ENCODE measurements at regions not wholly inside any gene's neighbourhood (a gene's known extent, or its start where the extent isn't known, plus 50 kb on each side); places are given as distances from the start of the nearest gene placed in this dataset.
"Not testable (repeated sequence)": the region's sequence is repeated elsewhere in the genome, so short reads cannot be mapped to it uniquely, and the experiment has no call there.

DNA sequence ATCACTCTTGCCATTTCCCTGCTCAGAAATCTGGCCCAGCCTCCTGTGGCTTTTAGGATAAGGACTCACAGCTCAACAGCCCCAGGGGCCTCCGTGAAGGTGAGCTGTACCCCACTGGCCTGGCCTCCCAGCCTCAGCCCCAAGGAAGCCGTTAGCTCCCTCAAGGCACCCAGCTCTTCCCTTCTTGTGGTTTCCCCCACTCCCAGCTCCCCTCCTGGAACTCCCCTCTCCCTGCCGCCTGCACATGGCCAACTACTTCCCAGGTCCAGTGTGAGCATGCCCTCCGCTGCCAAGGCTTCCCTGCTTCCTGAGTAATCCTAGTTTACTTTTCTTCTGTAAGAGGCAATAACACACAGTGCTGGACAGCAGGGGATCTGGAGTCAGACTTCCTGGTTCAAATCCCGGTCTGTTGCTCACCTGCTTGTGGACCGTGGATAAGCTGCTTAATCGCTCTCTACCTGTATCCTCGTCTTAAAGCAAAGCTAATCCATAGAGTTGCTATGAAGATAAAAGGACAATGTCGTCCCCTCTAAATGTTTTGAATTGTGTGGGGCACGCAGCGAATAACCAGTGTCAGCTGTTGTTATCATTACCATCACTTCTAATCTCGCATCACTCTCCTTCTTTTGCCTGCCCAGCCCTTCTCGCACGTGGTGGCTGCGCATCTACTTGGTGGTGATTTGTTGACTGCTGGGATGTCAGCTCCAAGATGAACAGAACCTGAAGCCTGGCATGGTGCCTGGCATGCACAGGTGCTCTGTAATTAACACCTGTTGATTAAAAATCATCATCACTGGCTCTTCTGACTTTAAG is 86.6 kb downstream of the C5orf15 start:
- no peak for DNase-seq (ENCODE audit: low spot score)

DNA sequence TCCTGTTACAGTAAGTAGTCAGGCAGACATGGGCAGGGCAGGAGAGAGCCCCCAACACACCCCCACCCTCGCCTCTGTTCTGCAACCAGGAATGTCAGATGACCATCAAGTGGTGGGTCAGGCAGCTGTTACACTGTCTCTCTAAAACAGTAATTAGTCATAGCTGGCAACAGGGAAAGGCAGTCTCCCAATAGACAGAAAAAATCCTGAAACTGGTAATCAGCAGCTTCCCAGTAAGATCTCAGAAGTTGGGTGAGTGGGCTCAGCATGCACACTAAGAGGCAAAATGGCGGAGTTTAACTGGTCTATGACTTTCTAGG is 90.2 kb downstream of the C5orf15 start:
- DNase-seq (ENCODE audit: low spot score), result no peak

DNA sequence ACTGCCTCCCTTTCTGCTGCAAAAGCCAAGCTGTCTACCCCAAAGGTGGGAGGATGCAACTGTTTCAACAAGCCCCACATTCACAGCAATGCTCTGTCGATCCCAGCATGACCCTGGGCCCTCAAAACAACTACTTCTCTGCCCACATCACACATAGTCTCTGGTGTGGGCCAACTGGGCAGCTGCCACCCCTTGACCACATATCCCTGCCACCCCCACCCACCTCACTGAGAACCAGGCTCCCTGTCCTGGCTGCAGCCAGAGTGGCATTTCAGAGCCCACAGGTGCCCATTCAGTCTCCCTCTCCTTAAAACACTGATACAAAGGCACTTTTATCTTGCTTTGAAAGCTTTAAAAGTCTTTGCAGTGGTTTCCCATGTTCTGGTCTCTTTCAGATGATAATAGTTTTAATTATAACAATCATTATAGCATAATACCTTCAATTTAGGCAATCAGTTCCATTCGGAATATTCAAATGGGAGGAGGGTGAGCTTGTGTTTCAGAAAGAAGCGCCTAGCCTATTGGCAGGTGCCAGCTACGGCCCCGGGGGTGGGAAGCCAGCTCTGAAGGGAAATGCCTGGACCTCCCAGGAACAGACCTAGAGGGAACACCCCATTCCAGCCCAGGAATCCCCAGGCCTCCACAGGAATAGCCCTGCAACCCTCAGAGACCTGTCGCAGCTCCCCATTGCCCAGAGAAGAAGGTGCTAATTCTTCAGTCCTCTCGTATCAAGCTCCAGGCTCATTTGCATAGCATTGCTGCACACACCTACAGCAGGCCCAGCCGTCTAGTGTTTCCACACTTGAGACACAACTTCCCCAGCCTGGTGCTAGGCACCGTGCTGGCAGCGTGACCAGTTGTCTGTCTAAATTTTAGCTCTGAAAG is 90.8 kb downstream of the C5orf15 start:
- DNase-seq (ENCODE audit: low spot score), result no peak

DNA sequence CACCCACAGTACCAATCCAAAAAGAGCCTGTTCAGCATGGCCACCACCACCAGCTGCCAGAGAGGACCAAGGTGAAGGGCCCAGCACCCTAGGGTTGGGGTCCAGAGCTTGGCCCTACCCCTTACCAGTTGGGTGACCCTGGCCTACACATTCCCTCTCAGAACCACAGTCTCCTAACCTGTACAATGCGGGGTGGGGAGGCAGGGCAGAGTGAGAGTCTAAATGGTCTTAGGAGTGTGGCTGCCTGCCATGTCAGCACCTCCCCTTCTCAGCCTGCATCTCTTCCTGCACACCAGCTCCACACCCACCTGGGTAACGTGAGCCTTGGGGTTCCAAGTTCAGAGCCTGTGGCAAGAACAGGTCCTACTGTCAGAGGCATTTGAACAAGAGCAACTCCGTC is 92.2 kb downstream of the C5orf15 start:
- no peak for DNase-seq (ENCODE audit: low spot score)

DNA sequence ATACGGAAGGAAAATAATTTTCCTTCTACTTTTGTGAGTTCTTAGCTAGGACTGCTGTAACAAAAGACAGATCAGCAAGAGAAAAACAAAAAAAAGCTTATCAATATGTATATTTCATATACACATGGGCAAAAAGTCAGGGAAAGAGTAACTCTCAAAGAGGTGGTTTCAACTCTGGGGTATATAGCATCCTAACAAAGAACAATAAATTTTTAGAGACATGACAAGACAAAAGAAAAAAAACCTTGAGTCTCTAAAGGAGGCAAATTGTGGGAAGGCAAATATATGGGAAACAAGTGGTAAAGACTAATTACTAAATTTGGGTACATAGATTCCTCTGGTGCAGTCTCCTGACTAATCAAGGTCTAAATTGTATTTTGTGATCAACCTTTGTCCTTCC is 93.2 kb downstream of the C5orf15 start:
- no peak for DNase-seq (ENCODE audit: low spot score)

DNA sequence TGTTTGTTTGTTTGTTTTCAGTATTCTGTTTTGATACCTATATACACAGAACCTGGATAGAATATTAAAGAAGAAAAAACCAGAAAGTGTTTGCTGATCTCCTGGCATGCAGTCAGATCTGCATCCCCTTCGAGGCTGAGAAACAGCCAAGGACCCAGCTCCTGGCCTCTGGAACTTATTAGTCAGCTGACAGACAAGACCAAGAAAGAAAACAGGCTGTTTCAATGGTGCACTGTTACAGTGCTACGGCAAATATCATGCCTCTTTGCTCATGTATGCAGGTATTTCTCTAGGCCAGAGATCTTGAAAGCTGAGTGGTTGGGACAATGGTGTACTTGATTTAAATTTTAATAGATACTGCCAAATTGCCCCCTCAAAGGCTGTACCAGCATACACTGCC is 95.0 kb downstream of the C5orf15 start:
- no peak for DNase-seq (ENCODE audit: low spot score)

DNA sequence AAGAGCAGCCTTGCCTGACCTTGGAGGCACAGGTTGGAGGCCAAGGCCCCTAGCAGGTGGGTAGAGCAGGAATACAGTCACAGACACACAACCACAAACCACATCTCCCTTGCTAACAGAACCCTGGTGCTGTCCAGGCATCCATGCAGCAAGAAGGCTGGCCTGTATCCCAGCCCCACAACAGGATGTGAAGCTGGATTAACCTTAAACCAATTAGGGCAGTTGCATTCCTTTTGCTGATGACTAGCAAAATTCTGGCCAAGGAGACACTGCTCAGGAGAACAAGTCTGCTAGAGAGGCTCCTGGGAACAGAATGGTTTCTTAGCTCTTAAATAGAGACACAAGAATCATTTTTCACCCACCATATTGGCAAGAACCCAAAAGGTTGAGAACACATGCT is 97.8 kb downstream of the C5orf15 start:
- DNase-seq (ENCODE audit: low spot score), result no peak

DNA sequence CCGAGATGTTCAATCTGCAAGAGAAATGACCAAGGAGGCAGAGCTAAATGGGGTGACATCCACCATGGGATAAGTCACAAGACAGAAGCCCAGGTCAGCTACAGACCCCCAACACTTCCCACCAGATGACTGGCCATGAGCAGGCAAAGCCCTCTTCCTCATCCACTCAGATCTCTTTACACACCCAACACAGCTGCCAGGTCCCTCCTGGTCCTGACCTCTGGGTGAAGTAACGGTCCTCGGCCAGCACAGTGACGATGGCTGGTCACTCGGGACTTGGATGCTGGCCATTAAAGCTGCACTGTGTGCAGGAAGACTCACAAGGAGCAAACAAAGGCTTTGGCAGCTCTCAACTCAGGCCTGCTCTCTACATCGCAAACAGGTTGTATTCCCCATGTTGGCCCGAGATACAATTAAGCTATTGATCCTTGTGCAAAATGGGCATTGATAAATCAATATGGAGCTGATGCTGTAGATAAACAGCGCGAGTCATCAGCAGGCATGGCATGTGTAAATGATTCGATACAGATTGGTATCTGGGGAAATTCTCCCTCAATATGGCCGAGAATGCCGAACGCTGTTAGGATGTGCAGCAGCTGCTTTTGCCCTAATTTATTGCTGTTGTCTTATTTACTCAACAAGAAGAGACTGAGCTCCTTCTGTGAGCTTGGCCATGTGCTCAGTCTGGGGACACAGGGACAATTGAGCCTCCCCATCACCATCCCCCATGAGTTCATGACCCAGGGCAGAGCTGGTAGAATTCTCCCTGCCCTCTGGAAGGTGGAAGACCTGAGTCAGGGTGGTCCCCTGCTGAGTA is 98.7 kb downstream of the C5orf15 start:
- DNase-seq (ENCODE audit: low spot score), result no peak

DNA sequence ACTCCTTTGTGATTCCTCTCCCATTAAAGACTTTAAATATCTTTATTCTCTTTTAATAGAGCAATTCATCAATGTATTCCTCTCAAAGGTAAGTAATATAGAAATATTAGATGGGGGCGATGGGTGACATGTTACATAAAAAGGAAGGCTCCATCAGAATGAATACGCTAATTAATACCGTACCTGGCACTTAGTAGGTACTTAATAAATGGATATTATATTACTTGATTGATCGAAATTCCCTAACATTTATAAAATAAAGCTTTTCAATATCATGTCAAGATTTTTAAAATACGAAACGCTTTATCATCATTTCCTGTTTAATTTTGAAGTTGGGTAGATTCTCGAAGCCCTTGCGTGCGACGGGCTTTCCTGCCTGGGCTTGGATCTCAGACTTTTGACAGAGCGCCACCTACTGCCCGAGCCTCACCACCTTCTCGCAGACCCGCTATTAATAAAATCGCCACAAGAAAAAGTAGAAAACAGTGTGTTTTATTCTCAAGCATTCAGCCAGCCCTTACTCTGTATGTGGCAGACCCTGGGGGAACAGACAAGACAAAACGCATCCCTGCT is 99.4 kb downstream of the C5orf15 start:
- DNase-seq (ENCODE audit: low spot score), result peak; percentile 73

DNA sequence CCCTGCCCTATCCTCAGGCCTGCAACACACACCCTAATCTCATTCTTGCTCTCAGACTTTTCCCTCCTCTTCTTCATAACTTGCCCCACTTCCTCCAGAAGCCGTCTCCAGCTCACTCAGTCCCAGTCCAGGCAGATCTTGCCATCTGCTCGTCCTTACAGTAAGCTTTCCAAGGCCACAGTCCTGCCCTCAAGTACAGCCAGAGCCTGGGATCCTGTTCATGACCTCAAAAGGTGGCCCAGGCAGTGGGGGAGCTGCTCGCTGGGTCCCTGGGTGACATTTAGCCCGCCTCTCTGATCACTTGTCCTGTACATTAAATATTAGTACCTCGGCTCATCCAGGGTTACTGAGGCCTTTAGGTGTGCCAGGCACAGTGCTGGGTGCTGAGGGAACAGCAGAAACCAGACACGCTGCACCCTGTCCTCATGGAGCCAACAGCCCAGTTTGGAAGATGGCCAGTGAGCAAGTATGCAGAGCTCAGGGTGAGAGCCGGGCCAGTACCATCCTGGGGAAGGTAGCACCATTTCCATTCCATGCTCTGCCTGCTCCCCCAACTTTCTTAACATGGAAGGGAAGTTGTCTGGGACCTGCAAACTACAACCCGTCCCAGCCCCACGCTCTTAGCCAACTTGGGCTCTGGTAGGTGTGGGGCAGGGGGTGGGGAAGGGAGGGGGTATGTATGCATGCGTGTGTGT is 100.4 kb downstream of the C5orf15 start:
- no peak for DNase-seq (ENCODE audit: low spot score)

DNA sequence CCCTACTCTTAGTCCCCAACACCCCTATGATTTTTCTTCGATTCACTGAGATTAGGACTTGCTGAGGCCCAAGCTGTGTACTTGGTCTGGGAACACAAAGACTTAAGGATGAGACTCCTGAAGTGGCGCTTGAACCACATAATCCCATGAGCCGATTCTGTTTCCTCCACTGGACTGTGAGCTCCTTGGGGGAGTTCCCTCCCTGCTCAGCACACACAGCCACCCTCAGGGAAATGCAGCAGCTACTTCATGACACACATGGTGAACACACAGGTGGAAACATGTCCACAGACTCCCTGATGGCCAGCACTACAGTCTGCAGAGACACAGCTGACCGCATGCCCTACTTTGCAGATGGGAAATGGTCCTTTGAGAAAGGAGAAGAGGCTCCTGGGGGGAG is 101.1 kb downstream of the C5orf15 start:
- DNase-seq (ENCODE audit: low spot score), result no peak

DNA sequence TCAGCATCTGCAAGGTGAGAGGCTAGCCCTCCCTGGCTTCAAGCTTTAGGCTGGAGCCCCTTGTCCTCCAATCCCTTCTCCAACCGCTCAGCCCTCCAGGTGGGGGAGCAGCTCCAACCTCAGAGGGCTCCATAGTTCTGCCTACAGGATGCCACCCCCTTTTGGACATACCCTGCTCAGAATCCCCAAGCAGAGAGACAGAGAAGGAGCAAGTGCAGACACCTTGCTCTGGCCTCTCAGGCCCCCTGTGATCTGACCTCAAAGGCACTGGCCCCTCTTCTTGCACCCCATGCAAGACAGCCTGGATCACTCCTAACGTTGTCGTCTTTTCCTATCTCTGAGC is 101.6 kb downstream of the C5orf15 start:
- no peak for DNase-seq (ENCODE audit: low spot score)

DNA sequence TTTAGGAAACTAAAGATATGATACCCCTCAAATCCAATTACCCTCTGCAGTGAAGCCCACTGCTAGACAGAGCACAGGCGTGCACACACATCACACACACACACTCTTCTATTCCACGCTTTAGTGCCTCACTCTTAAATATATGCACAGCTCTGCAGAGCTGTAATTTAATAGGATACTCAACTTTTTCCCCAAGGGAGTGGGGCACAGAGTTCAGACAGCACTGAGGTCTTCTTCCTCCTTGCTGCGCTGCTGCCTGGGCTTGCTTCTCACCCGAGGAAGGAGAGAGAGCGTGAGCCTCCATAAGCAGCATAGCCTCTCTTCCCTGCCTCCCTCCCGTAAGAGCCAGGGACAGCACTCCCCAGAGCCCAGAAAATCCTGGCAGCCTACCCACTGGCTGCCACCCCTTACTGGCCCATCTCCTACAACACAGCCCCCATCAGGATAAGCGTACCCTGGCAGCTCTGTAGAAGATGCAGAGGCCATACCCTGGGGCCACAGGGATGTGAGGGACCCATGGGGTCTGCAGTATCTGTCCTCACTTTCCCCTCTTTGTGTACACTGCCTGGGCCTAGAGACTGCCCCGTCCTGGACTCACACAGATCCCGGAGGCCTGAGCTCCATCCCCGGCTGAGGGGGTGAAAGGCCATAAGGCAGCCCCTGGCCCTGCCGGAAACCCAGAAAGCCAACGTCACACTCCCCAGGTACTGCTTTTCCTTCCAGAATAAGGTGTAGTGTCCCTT is 102.1 kb downstream of the C5orf15 start:
- no peak for DNase-seq (ENCODE audit: low spot score)

DNA sequence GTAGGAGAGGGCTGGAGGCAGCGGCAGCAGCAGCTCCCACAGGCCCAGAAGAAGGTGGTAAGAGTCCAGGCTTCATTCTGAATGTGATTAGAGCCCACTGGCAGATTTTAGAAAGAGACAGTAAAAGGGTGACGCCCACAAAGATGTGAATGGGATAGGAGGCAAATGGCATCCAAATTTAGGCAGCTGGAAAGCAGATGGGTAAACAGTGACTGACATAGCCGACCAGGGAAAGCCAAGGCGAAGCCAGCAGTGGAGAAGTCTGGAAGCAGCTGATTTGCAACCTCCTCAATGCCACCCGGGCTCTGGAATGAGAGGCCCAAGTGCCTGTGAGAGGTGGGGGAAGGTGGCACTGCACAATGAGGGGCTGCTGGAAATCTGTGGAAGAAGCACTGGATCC is 103.3 kb downstream of the C5orf15 start:
- no peak for DNase-seq (ENCODE audit: low spot score)

DNA sequence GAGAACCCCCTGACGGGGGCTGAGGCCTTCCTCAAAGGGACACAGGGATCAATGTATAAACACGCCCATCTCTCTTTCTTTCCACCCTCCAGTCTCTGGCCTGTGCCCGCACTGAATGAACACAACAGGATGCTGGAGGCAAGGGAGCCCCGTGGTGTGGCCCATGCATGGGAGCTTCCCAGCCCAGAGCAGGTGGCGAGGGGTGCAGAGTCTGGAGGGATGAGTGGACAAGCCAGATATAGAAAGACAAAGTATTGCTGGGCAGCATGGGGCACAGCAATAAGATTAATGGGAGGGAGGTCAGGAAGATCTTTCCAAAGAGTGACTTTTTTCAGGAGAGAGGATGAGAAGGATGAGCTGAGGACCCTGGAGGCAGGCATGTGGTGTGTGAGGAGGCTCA is 103.7 kb downstream of the C5orf15 start:
- DNase-seq (ENCODE audit: low spot score), result no peak

DNA sequence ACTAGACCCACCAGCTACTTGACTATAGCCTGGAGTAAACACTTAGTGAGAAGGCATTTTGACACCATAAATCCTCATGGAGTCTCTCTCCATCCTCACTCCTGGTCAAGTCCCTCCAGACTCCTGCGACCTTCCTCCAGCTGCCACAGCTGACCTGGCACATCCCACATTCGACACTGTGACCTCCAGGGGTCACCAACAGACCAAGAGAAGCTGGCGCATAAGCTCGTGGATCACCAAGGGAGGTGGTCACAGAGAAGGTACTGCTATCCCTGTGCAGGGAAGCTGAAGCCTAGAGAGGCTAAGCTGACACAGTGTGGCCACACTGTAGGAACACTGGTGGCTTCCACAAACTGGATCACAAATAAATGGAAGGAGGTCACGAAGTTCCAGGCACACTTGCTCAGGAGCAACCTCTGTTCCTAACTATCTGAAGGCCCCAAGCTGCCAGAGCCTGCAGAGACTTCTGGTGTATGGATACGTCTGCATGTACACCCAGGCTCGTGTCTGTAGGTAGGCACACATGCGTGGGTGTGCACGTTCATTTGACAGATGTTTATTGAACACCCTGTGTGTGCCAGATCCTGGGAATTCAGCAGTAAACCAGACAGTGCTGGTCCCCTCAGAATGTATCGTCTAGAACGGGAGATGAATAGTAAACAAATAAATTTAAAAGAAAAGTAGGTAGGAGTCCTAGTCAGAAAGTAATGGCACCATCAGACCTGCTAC is 104.4 kb downstream of the C5orf15 start:
- no peak for DNase-seq (ENCODE audit: low spot score)

DNA sequence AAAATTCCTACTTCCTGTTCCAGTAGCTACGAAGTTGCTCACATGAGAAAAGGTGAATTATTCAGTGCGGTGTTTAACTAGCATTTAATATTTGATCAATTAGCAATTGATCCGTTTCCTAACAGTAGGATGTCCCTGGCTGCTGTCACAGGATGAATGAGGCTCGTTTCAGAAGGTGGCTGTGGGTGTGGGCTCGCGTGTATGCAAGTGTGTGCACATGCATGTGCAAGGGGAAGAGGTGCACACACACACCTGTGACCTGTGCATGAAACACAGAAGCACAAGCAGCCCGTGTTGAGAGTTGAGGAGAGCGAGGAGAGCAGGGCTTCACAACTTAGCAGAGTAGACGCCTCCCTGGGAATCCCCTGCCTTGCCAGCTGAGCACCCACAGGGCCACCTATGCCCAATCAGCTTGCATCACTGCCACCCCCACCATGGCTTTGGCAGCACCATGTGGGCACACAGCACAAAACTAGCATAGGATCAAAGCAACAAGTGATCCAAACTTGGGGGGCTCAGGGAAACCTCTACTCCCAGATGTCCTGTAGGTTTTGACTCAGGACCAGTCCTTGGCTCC is 107.2 kb downstream of the C5orf15 start:
- no peak for DNase-seq (ENCODE audit: low spot score)

DNA sequence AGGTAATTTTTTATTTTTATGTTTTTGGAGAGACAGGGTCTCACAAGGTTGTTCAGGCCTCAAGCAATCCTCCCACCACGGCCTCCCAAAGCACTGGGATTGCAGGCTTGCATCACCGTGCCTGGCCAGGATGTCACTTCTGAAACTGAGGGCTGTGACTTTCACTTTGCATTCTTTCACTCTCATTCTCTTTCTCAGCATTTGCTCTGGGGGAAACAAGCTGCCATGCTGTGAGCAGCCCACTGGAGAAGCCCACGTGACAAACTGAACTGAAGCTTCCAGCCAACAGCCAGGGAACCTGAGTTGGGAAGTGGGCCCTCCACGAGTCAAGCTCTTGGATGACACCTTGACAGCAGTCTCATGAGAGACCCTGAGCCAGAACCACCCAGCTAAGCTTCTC is 109.4 kb downstream of the C5orf15 start:
- DNase-seq (ENCODE audit: low spot score), result no peak

DNA sequence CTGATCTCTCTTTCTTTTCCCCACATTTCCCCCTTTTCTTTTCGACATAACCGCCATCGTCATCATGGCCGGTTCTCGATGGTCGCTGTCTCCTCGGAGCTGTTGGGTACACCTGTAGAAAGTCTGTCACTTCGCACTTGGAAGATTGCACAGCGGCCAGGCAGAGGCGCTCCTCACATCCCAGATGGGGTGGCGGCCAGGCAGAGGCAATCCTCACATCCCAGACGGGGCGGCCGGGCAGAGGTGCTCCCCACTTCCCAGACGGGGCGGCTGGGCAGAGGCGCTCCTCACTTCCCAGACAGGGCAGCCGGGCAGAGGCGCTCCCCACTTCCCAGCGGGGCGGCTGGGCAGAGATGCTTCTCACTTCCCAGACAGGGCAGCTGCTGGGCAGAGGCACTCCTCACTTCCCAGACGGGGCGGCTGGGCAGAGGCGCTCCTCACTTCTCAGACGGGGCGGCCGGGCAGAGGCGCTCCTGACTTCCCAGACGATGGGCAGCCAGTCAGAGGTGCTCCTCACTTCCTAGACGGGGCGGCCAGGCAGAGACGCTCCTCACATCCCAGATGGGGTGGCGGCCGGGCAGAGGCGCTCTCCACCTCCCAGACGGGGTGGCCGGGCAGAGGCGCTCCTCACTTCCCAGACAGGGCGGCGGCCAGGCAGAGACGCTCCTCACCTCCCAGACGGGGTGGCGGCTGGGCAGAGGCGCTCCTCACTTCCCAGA is 110.7 kb downstream of the C5orf15 start:
- not testable (repeated sequence) for DNase-seq (ENCODE audit: low spot score)
